ENCODE measurements at regions not wholly inside any gene's neighbourhood (a gene's known extent, or its start where the extent isn't known, plus 50 kb on each side); places are given as distances from the start of the nearest gene placed in this dataset.

DNA sequence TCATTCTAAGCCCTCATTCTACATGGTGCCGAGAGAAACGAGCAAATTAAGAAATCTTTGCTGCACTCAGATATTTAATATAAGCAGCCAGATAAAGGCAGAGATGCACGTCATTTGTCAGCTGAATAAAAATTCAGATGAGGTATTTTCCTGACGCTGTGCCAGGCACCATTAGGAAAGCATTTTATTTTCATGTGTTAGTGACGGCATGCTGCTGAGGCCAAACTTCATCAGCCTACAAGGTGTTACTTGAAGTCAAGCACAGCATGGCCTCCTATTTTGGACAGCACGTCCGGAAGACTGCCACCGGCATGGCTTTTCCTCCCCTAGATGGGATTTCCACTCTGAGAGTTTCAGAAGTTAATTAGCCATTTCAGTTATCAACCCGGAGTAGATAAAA lies 70.3 kb downstream of the IRX3 start:
- no peak overlapping the region for H2AFZ ChIP-seq (ENCODE audit: low read length)
- no peak overlapping the region for H3K4me3 ChIP-seq (replicated peaks in 1 of 3; ENCODE audit: insufficient read depth in 1 of 3, low read depth in 2 of 3, low read length in 3 of 3)
- no peak overlapping the region for H3K27ac ChIP-seq (ENCODE audit: extremely low read length, insufficient read depth, low read length)
- FAIRE-seq: no peak
- TF ChIP-seq FOXO1 (CRISPR knock-in tag; IDR thresholded peaks at IDR 0.05) (no peak), KDM1A (CRISPR knock-in tag; IDR thresholded peaks at IDR 0.05) (no peak), ZKSCAN5 (CRISPR knock-in tag; IDR thresholded peaks at IDR 0.05) (no peak), SMC3 (IDR thresholded peaks at IDR 0.05; ENCODE audit: low read length) (no peak), HDAC1 (CRISPR knock-in tag; IDR thresholded peaks at IDR 0.05) (no peak), ZNF549 (CRISPR knock-in tag; IDR thresholded peaks at IDR 0.05) (no peak), JUNB (CRISPR knock-in tag; IDR thresholded peaks at IDR 0.05; ENCODE audit: borderline replicate concordance) (no peak), HCFC1 (IDR thresholded peaks at IDR 0.05; ENCODE audit: low read depth, low read length) (no peak), PHF8 (CRISPR knock-in tag; IDR thresholded peaks at IDR 0.05) (no peak)
- TF ChIP-seq, protein P1, sequence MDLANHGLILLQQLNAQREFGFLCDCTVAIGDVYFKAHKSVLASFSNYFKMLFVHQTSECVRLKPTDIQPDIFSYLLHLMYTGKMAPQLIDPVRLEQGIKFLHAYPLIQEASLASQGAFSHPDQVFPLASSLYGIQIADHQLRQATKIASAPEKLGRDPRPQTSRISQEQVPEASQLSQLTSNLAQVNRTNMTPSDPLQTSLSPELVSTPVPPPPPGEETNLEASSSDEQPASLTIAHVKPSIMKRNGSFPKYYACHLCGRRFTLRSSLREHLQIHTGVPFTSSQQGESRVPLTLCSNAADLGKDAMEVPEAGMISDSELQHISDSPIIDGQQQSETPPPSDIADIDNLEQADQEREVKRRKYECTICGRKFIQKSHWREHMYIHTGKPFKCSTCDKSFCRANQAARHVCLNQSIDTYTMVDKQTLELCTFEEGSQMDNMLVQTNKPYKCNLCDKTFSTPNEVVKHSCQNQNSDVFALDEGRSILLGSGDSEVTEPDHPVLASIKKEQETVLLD (CRISPR knock-in tag; IDR thresholded peaks at IDR 0.05; ENCODE audit: low read depth): no peak
- TF ChIP-seq, protein P2, sequence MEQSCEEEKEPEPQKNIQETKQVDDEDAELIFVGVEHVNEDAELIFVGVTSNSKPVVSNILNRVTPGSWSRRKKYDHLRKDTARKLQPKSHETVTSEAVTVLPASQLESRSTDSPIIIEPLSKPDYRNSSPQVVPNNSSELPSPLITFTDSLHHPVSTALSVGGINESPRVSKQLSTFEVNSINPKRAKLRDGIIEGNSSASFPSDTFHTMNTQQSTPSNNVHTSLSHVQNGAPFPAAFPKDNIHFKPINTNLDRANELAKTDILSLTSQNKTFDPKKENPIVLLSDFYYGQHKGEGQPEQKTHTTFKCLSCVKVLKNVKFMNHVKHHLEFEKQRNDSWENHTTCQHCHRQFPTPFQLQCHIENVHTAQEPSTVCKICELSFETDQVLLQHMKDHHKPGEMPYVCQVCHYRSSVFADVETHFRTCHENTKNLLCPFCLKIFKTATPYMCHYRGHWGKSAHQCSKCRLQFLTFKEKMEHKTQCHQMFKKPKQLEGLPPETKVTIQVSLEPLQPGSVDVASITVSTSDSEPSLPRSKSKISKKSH (CRISPR knock-in tag; IDR thresholded peaks at IDR 0.05; ENCODE audit: borderline replicate concordance): no peak
- TF ChIP-seq, protein P3, sequence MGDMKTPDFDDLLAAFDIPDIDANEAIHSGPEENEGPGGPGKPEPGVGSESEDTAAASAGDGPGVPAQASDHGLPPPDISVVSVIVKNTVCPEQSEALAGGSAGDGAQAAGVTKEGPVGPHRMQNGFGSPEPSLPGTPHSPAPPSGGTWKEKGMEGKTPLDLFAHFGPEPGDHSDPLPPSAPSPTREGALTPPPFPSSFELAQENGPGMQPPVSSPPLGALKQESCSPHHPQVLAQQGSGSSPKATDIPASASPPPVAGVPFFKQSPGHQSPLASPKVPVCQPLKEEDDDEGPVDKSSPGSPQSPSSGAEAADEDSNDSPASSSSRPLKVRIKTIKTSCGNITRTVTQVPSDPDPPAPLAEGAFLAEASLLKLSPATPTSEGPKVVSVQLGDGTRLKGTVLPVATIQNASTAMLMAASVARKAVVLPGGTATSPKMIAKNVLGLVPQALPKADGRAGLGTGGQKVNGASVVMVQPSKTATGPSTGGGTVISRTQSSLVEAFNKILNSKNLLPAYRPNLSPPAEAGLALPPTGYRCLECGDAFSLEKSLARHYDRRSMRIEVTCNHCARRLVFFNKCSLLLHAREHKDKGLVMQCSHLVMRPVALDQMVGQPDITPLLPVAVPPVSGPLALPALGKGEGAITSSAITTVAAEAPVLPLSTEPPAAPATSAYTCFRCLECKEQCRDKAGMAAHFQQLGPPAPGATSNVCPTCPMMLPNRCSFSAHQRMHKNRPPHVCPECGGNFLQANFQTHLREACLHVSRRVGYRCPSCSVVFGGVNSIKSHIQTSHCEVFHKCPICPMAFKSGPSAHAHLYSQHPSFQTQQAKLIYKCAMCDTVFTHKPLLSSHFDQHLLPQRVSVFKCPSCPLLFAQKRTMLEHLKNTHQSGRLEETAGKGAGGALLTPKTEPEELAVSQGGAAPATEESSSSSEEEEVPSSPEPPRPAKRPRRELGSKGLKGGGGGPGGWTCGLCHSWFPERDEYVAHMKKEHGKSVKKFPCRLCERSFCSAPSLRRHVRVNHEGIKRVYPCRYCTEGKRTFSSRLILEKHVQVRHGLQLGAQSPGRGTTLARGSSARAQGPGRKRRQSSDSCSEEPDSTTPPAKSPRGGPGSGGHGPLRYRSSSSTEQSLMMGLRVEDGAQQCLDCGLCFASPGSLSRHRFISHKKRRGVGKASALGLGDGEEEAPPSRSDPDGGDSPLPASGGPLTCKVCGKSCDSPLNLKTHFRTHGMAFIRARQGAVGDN (CRISPR knock-in tag; IDR thresholded peaks at IDR 0.05): no peak
- TF ChIP-seq, protein P4, sequence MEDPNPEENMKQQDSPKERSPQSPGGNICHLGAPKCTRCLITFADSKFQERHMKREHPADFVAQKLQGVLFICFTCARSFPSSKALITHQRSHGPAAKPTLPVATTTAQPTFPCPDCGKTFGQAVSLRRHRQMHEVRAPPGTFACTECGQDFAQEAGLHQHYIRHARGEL (CRISPR knock-in tag; IDR thresholded peaks at IDR 0.05): no peak
- TF ChIP-seq, protein P5, sequence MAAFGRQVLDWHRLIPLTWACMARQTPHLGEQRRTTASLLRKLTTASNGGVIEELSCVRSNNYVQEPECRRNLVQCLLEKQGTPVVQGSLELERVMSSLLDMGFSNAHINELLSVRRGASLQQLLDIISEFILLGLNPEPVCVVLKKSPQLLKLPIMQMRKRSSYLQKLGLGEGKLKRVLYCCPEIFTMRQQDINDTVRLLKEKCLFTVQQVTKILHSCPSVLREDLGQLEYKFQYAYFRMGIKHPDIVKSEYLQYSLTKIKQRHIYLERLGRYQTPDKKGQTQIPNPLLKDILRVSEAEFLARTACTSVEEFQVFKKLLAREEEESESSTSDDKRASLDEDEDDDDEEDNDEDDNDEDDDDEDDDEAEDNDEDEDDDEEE (CRISPR knock-in tag; IDR thresholded peaks at IDR 0.05): no peak
- no peak overlapping the region for H3K9ac ChIP-seq (ENCODE audit: insufficient read depth, low read depth, low read length)
- intact Hi-C loops (cut with micrococcal nuclease; ENCODE audit: unreplicated experiment) (no loop called here), in situ Hi-C loops (cut with HindIII; ENCODE audit: extremely low pct_ligation_motif_present, low pct_unique_long_range_greater_than_20kb) (no loop called here)
- POLR2A ChIA-PET: no interaction called here
- no peak for ATAC-seq
- H3K4me1 ChIP-seq (ENCODE audit: insufficient read depth, low read length): peaks cover 4% of the 10 kb centered on the region
- no peaks in the 10 kb centered on the region for H3K9me3 ChIP-seq (ENCODE audit: low read length)
- H3K79me2 ChIP-seq (ENCODE audit: insufficient read depth, low read length): no peaks in the 10 kb centered on the region
- 80% methylated on average over 9 of the region's 9 CpGs for WGBS (ENCODE audit: low lambda C conversion rate)
- peaks cover 4% of the 10 kb centered on the region in 2 experiments; a peak in 2 of 5 replicates for H3K27me3 ChIP-seq (ENCODE audit: control insufficient read depth in 1 of 2, insufficient read depth in 2 of 2, low read length in 2 of 2)
- no peak for DNase-seq (ENCODE audit: low spot score)
- no TSS peak for BruUV-seq (replicated peaks)
- CTCF ChIA-PET (ENCODE audit: low intra/inter-chr PET ratio, low total read pairs): no interaction called here
- H4K20me1 ChIP-seq (ENCODE audit: insufficient read depth, low read length): no peaks in the 10 kb centered on the region
- H3K36me3 ChIP-seq (replicated peaks in 1 of 2; ENCODE audit: control insufficient read depth in 1 of 2, insufficient read depth in 2 of 2, low read length in 2 of 2): no peaks in the 10 kb centered on the region
- H3K4me2 ChIP-seq (ENCODE audit: low read depth, low read length): no peak overlapping the region
